Hepatocyte (in vitro differentiated cells): ENCODE measurements at regions not wholly inside any gene's neighbourhood (a gene's known extent, or its start where the extent isn't known, plus 50 kb on each side); places are given as distances from the start of the nearest gene placed in this dataset.
"Not testable (repeated sequence)": the region's sequence is repeated elsewhere in the genome, so short reads cannot be mapped to it uniquely, and the experiment has no call there.

Experiments
- DNase-seq: peaks from one replicate; pipeline ENCODE4 v3.0.0-alpha.2; 2016; ENCODE audit warnings: low spot score
- H2AFZ ChIP-seq: fragments of 200-600 bp; sonication (generic); 2 replicates; pipeline ENCODE4 v1.6.0; 2016; ENCODE audit warnings: antibody characterized with exemption, mild to moderate bottlenecking
- H3K27ac ChIP-seq: fragments of 200-600 bp; sonication (generic); 2 replicates; pipeline ENCODE4 v1.5.1; 2016; ENCODE audit warnings: mild to moderate bottlenecking
- H3K27me3 ChIP-seq: fragments of 200-600 bp; sonication (generic); 2 replicates; pipeline ENCODE4 v1.6.1; 2016
- H3K36me3 ChIP-seq: fragments of 200-600 bp; sonication (generic); replicated peaks from 2 replicates; pipeline ENCODE4 v1.5.1; 2016; ENCODE audit warnings: low read depth; ENCODE audit not compliant: insufficient read depth
- H3K4me1 ChIP-seq: fragments of 200-600 bp; sonication (generic); 2 replicates; pipeline ENCODE4 v1.5.1; 2016; ENCODE audit warnings: mild to moderate bottlenecking, moderate library complexity; ENCODE audit not compliant: insufficient read depth
- H3K4me2 ChIP-seq: fragments of 200-600 bp; sonication (generic); 2 replicates; pipeline ENCODE4 v1.6.0; 2016
- H3K4me3 ChIP-seq: fragments of 200-600 bp; sonication (generic); 2 replicates; pipeline ENCODE4 v1.5.1; 2016; ENCODE audit warnings: mild to moderate bottlenecking
- H3K79me2 ChIP-seq: fragments of 200-600 bp; sonication (generic); 2 replicates; pipeline ENCODE4 v1.6.0; 2017; ENCODE audit warnings: mild to moderate bottlenecking
- H3K9me2 ChIP-seq: fragments of 200-600 bp; sonication (generic); replicated peaks from 2 replicates; pipeline ENCODE4 v1.6.0; 2017; ENCODE audit warnings: mild to moderate bottlenecking; ENCODE audit not compliant: insufficient read depth
- H3K9me3 ChIP-seq: fragments of 200-600 bp; sonication (generic); 2 replicates; pipeline ENCODE4 v1.5.1; 2016; ENCODE audit warnings: low read depth, mild to moderate bottlenecking
- H4K20me1 ChIP-seq: fragments of 200-600 bp; sonication (generic); 2 replicates; pipeline ENCODE4 v1.6.0; 2016; ENCODE audit warnings: mild to moderate bottlenecking; ENCODE audit not compliant: insufficient read depth, poor library complexity, severe bottlenecking
- EZH2 ChIP-seq: fragments of 200-600 bp; sonication (generic); IDR thresholded peaks from 2 replicates; pipeline ENCODE4 v1.6.1; 2016; ENCODE audit warnings: antibody characterized with exemption, mild to moderate bottlenecking, borderline replicate concordance
- EZH2phosphoT487 ChIP-seq: fragments of 200-600 bp; sonication (generic); IDR thresholded peaks from one replicate; pipeline ENCODE4 v1.6.1; 2018; ENCODE audit warnings: antibody characterized with exemption, mild to moderate bottlenecking, low read depth, moderate library complexity; ENCODE audit not compliant: unreplicated experiment, severe bottlenecking
- WGBS: methylation state at CpG from one replicate; pipeline ENCODE4 v1.1.6; 2016; ENCODE audit warnings: low lambda C conversion rate; ENCODE audit errors: missing lambda C conversion rate; 5-methylcytosine and 5-hydroxymethylcytosine counted together
- TF ChIP-seq, protein P1 (sequence below): fragments of 200-600 bp; sonication (generic); IDR thresholded peaks from 2 replicates; pipeline ENCODE4 v1.5.1; 2016; ENCODE audit warnings: antibody characterized with exemption, mild to moderate bottlenecking; ENCODE audit not compliant: poor library complexity

DNA sequence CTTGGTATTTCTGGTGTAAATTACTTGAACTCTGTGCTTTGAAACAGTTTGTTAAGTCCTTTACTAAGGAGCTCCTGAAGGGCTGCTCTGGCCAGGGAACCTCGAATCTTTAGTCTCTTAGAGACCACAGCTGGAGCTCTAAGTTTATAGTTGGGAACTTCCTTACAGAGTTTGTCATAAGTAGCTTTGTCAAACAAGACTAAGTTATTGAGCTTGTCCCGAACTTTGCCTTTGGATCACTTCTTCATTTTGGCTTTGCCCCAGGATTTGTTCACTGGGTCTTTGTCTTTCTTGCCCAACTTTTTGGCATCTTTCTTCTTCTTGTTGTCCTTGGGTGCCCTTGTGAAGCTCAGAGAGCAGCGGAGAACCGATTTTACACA lies 64.8 kb downstream of the FAM50B start:
- Histone ChIP-seq H3K79me2 (peaks cover 6% of the 10 kb centered on the region), H3K27ac (peak overlapping the region; percentile 96), H3K4me2 (no peak overlapping the region), H3K4me1 (peaks cover 35% of the 10 kb centered on the region), H4K20me1 (no peaks in the 10 kb centered on the region), H2AFZ (no peak overlapping the region), H3K27me3 (no peaks in the 10 kb centered on the region), H3K4me3 (no peak overlapping the region), H3K9me2 (no peaks in the 10 kb centered on the region), H3K9me3 (no peaks in the 10 kb centered on the region), H3K36me3 (no peaks in the 10 kb centered on the region)
- TF ChIP-seq EZH2 = no peak
- TF ChIP-seq EZH2phosphoT487 = no peak
- TF ChIP-seq, protein P1, sequence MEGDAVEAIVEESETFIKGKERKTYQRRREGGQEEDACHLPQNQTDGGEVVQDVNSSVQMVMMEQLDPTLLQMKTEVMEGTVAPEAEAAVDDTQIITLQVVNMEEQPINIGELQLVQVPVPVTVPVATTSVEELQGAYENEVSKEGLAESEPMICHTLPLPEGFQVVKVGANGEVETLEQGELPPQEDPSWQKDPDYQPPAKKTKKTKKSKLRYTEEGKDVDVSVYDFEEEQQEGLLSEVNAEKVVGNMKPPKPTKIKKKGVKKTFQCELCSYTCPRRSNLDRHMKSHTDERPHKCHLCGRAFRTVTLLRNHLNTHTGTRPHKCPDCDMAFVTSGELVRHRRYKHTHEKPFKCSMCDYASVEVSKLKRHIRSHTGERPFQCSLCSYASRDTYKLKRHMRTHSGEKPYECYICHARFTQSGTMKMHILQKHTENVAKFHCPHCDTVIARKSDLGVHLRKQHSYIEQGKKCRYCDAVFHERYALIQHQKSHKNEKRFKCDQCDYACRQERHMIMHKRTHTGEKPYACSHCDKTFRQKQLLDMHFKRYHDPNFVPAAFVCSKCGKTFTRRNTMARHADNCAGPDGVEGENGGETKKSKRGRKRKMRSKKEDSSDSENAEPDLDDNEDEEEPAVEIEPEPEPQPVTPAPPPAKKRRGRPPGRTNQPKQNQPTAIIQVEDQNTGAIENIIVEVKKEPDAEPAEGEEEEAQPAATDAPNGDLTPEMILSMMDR = no peak
- WGBS = 69% methylated on average over 4 of the region's 4 CpGs
- no peak for DNase-seq

DNA sequence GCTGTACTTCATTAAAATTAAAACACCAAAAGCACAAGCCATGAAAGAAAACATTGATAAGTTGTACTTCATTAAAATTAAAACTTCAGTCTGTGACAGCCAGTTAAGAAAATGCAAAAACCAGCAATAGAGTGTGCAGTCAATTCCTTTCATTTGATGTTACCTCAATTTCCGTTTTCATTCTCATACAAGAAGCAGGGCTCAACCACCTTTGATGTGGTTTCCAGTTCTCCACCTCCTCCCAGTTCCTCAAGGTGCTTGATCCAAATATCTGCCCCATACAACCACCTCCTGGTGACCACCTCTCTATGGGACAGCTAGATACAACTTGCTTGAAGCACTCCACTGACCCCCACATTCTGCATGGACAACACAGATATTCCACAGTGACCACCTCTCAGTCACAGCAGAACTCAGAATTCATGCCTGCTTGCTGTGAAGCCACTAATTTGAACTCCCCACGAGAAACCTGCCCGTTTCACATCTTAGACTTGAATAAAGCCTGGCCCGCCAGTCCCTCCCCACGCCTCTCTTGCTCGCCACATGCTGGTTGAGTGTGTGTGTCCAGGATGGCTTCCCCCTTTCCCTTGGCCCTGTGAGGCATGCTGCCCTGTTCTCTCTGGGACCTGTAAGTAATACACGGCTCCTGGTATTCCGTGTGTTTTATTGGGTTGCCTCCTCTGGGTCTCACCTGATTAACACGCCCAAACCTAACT lies 66.1 kb downstream of the FAM50B start:
- no peaks in the 10 kb centered on the region for H4K20me1 ChIP-seq
- H3K27ac ChIP-seq = no peak overlapping the region
- H3K27me3 ChIP-seq = no peaks in the 10 kb centered on the region
- H3K4me3 ChIP-seq = no peak overlapping the region
- no peaks in the 10 kb centered on the region for H3K9me3 ChIP-seq
- WGBS = 98% methylated on average over 9 of the region's 9 CpGs
- no peaks in the 10 kb centered on the region for H3K9me2 ChIP-seq
- peaks cover 6% of the 10 kb centered on the region for H3K79me2 ChIP-seq
- no peak overlapping the region for H3K4me2 ChIP-seq
- TF ChIP-seq, protein P1 = no peak
- TF ChIP-seq EZH2phosphoT487 = no peak
- TF ChIP-seq EZH2 = no peak
- H3K36me3 ChIP-seq = no peaks in the 10 kb centered on the region
- no peak overlapping the region for H2AFZ ChIP-seq
- H3K4me1 ChIP-seq = peaks cover 35% of the 10 kb centered on the region
- no peak for DNase-seq

DNA sequence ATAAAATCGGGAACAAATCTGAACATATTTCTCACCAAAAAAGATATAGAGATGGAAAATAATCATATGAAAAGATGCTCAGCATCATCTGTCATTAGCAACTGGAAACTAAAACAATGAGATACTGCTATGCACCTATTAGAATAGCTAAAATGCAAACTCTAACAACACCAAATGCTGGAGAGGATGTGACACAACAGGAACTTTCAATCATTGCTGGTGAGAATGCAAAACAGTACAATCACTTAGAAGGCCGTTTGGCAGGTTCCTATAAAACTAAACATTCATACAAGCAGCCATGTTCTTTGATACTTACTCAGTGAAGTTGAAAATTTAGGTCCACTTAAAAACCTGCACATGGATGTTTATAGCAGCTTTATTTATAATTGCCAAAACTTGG lies 67.0 kb downstream of the FAM50B start:
- Histone ChIP-seq H3K4me1 (peaks cover 31% of the 10 kb centered on the region), H3K9me2 (no peaks in the 10 kb centered on the region), H3K4me3 (no peak overlapping the region), H3K36me3 (no peaks in the 10 kb centered on the region), H3K4me2 (no peak overlapping the region), H3K27me3 (no peaks in the 10 kb centered on the region), H3K9me3 (no peaks in the 10 kb centered on the region), H2AFZ (no peak overlapping the region), H4K20me1 (no peaks in the 10 kb centered on the region), H3K79me2 (no peaks in the 10 kb centered on the region), H3K27ac (no peak overlapping the region)
- 70% methylated on average over 2 of the region's 2 CpGs for WGBS
- DNase-seq = no peak
- TF ChIP-seq EZH2 (no peak), EZH2phosphoT487 (no peak)
- TF ChIP-seq, protein P1 = no peak

DNA sequence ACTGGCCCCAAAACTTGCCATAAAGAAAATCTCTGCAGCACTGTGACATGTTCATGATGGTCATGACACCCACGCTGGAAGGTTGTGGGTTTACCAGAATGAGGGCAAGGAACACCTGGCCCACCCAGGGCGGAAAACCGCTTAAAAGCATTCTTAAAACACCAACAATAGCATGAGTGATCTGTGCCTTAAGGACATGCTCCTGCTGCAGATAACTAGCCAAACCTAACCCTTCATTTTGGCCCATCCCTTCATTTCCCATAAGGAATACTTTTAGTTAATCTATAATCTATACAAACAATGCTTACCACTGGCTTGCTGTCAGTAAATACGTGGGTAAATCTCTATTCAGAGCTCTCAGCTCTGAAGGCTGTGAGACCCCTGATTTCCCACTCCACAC lies 67.6 kb downstream of the FAM50B start:
- 86% methylated on average over 4 of the region's 4 CpGs for WGBS
- not testable (repeated sequence) for H3K36me3 ChIP-seq, H3K27me3 ChIP-seq, H3K4me3 ChIP-seq, H3K79me2 ChIP-seq, H3K4me2 ChIP-seq, H4K20me1 ChIP-seq, H3K9me2 ChIP-seq, H2AFZ ChIP-seq, H3K9me3 ChIP-seq, H3K27ac ChIP-seq, DNase-seq
- peaks cover 25% of the 10 kb centered on the region for H3K4me1 ChIP-seq
